ENCODE measurements at regions not wholly inside any gene's neighbourhood (a gene's known extent, or its start where the extent isn't known, plus 50 kb on each side); places are given as distances from the start of the nearest gene placed in this dataset.
"Not testable (repeated sequence)": the region's sequence is repeated elsewhere in the genome, so short reads cannot be mapped to it uniquely, and the experiment has no call there.

- Histone ChIP-seq H3K4me1 (ENCODE audit: insufficient read depth, low read length, severe bottlenecking) (no peaks in the 10 kb centered on the region), H2AFZ (ENCODE audit: low read length) (no peak overlapping the region), H4K20me1 (ENCODE audit: insufficient read depth, low read length) (no peaks in the 10 kb centered on the region), H3K9me2 (ENCODE audit: low read depth, low read length) (no peaks in the 10 kb centered on the region), H3K79me2 (ENCODE audit: insufficient read depth, low read length) (no peaks in the 10 kb centered on the region), H3K9ac (ENCODE audit: low read length) (no peak overlapping the region), H3K4me3 (ENCODE audit: low read depth, low read length, poor library complexity, severe bottlenecking) (no peak overlapping the region), H3K27me3 (ENCODE audit: insufficient read depth, low read length) (no peaks in the 10 kb centered on the region), H3K36me3 (ENCODE audit: insufficient read depth, low read length) (no peaks in the 10 kb centered on the region), H3F3A (ENCODE audit: insufficient read depth, low read length) (no peaks in the 10 kb centered on the region), H3K4me2 (ENCODE audit: low read length) (no peak overlapping the region), H3K9me3 (ENCODE audit: low read length) (no peaks in the 10 kb centered on the region), H3K27ac (ENCODE audit: low read depth, low read length, poor library complexity, severe bottlenecking) (no peak overlapping the region)
- no peak for TF ChIP-seq EZH2 (IDR thresholded peaks at IDR 0.05; ENCODE audit: borderline replicate concordance, low read length)
- no peak for TF ChIP-seq CTCF (IDR thresholded peaks at IDR 0.05; ENCODE audit: low read length)
Measured at GRCh38 chr15:69568173-69569009, 115.8 kb downstream of the RPLP1 start.

GRCh38 chr15:69570454-69570853, 117.8 kb downstream of the RPLP1 start:
- H3K27me3 ChIP-seq (ENCODE audit: insufficient read depth, low read length) = no peaks in the 10 kb centered on the region
- H3K4me3 ChIP-seq (ENCODE audit: low read depth, low read length, poor library complexity, severe bottlenecking) = no peak overlapping the region
- no peaks in the 10 kb centered on the region for H3K79me2 ChIP-seq (ENCODE audit: insufficient read depth, low read length)
- H4K20me1 ChIP-seq (ENCODE audit: insufficient read depth, low read length) = no peaks in the 10 kb centered on the region
- H3K9me3 ChIP-seq (ENCODE audit: low read length) = no peaks in the 10 kb centered on the region
- H3K4me2 ChIP-seq (ENCODE audit: low read length) = no peak overlapping the region
- no peak overlapping the region for H3K9ac ChIP-seq (ENCODE audit: low read length)
- H2AFZ ChIP-seq (ENCODE audit: low read length) = no peak overlapping the region
- no peaks in the 10 kb centered on the region for H3K36me3 ChIP-seq (ENCODE audit: insufficient read depth, low read length)
- no peak for TF ChIP-seq CTCF (IDR thresholded peaks at IDR 0.05; ENCODE audit: low read length)
- no peak for TF ChIP-seq EZH2 (IDR thresholded peaks at IDR 0.05; ENCODE audit: borderline replicate concordance, low read length)
- H3F3A ChIP-seq (ENCODE audit: insufficient read depth, low read length) = no peaks in the 10 kb centered on the region
- no peak overlapping the region for H3K27ac ChIP-seq (ENCODE audit: low read depth, low read length, poor library complexity, severe bottlenecking)
- no peaks in the 10 kb centered on the region for H3K4me1 ChIP-seq (ENCODE audit: insufficient read depth, low read length, severe bottlenecking)
- no peaks in the 10 kb centered on the region for H3K9me2 ChIP-seq (ENCODE audit: low read depth, low read length)

DNA sequence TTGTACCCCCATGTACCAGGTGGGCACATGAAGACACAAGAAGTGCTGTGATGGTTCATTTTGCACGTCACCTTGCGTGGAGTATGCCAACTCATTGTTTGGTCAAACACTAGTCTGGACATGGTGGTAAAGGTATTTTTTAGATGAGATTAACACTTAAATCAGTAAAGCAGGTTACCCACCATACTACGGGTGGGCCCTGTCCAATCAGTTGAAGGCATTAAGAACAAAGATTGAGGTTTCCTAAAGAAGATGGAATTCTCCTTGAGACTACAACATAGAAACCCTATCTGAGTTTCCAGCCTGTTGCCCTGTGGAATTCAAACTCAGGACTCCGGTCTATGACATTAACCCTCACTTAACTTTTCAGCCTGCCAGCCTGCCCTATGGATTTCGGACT, 118.4 kb downstream of the RPLP1 start:
- no peak overlapping the region for H3K9ac ChIP-seq (ENCODE audit: low read length)
- no peaks in the 10 kb centered on the region for H3K9me2 ChIP-seq (ENCODE audit: low read depth, low read length)
- no peaks in the 10 kb centered on the region for H3K79me2 ChIP-seq (ENCODE audit: insufficient read depth, low read length)
- H4K20me1 ChIP-seq (ENCODE audit: insufficient read depth, low read length) = no peaks in the 10 kb centered on the region
- H3F3A ChIP-seq (ENCODE audit: insufficient read depth, low read length) = no peaks in the 10 kb centered on the region
- H3K4me1 ChIP-seq (ENCODE audit: insufficient read depth, low read length, severe bottlenecking) = no peaks in the 10 kb centered on the region
- H3K4me2 ChIP-seq (ENCODE audit: low read length) = no peak overlapping the region
- H3K27ac ChIP-seq (ENCODE audit: low read depth, low read length, poor library complexity, severe bottlenecking) = no peak overlapping the region
- H2AFZ ChIP-seq (ENCODE audit: low read length) = no peak overlapping the region
- TF ChIP-seq EZH2 (IDR thresholded peaks at IDR 0.05; ENCODE audit: borderline replicate concordance, low read length) (no peak), CTCF (IDR thresholded peaks at IDR 0.05; ENCODE audit: low read length) (no peak)
- H3K9me3 ChIP-seq (ENCODE audit: low read length) = no peaks in the 10 kb centered on the region
- H3K36me3 ChIP-seq (ENCODE audit: insufficient read depth, low read length) = no peaks in the 10 kb centered on the region
- H3K27me3 ChIP-seq (ENCODE audit: insufficient read depth, low read length) = no peaks in the 10 kb centered on the region
- H3K4me3 ChIP-seq (ENCODE audit: low read depth, low read length, poor library complexity, severe bottlenecking) = no peak overlapping the region

DNA sequence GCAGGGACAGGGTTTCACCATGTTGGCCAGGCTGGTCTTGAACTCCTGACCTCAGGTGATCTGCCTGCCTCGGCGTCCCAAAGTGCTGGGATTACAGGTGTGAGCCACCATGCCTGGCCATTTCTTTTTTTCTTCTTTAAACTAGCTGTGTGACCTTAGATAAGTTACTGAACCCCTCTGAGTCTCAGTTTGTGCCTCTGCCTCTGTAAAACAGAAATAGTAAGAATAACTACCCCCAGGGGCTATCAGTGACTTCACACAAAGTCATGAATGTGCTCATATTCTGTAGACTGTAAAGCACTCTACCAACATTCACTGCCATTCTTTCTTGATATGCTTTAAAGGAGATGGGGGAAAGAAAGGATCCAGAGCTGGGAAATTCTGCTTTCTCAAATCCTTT, 120.7 kb downstream of the RPLP1 start:
- H4K20me1 ChIP-seq (ENCODE audit: insufficient read depth, low read length); H3K36me3 ChIP-seq (ENCODE audit: insufficient read depth, low read length); H2AFZ ChIP-seq (ENCODE audit: low read length); H3K27ac ChIP-seq (ENCODE audit: low read depth, low read length, poor library complexity, severe bottlenecking); H3F3A ChIP-seq (ENCODE audit: insufficient read depth, low read length); H3K79me2 ChIP-seq (ENCODE audit: insufficient read depth, low read length); H3K9me2 ChIP-seq (ENCODE audit: low read depth, low read length); H3K9me3 ChIP-seq (ENCODE audit: low read length); H3K9ac ChIP-seq (ENCODE audit: low read length); H3K4me3 ChIP-seq (ENCODE audit: low read depth, low read length, poor library complexity, severe bottlenecking); H3K27me3 ChIP-seq (ENCODE audit: insufficient read depth, low read length); H3K4me1 ChIP-seq (ENCODE audit: insufficient read depth, low read length, severe bottlenecking); H3K4me2 ChIP-seq (ENCODE audit: low read length): not testable (repeated sequence)
